H1 (cell line): ENCODE measurements at regions not wholly inside any gene's neighbourhood (a gene's known extent, or its start where the extent isn't known, plus 50 kb on each side); places are given as distances from the start of the nearest gene placed in this dataset.

Source experiments
- CTCF ChIA-PET: fragments of 300-600 bp; sonication (Branson Sonifier 250); formaldehyde crosslinking; loops from one replicate; lab custom pipeline; 2021; ENCODE audit not compliant: partially characterized antibody; lab: Charles Lee
- POLR2A ChIA-PET: fragments of 300-600 bp; sonication (Branson Sonifier 250); formaldehyde crosslinking; loops from one replicate; lab custom pipeline; 2021; ENCODE audit warnings: inconsistent platforms; ENCODE audit not compliant: partially characterized antibody; lab: Charles Lee
- DNase-seq, 2 experiments: peaks; one replicate each; pipeline versions ENCODE4 v3.0.0 to v3.0.0-alpha.2; 2010 to 2022; ENCODE audit warnings: low spot score in 2 of 2, low read depth in 1 of 2, mixed read lengths in 1 of 2
- FAIRE-seq: peaks from 2 replicates; lab custom pipeline; 2011; peaks lifted over from hg19 to GRCh38; lab: Jason Lieb, UNC
- H2AFZ ChIP-seq: 2 replicates; pipeline ENCODE4 v1.8.1; 2012; ENCODE audit warnings: low read length, inconsistent platforms
- H2AK5ac ChIP-seq: 2 replicates; pipeline ENCODE4 v1.6.1; 2013; ENCODE audit warnings: low read depth, low read length
- H2BK120ac ChIP-seq: replicated peaks from 2 replicates; pipeline ENCODE3; 2013; ENCODE audit warnings: low read depth, low read length, inconsistent platforms
- H2BK12ac ChIP-seq: 2 replicates; pipeline ENCODE4 v1.6.1; 2013; ENCODE audit warnings: low read depth, low read length
- H2BK15ac ChIP-seq: 2 replicates; pipeline ENCODE4 v1.6.1; 2013; ENCODE audit warnings: low read length
- H2BK20ac ChIP-seq: 2 replicates; pipeline ENCODE4 v1.6.1; 2013; ENCODE audit warnings: low read length
- H2BK5ac ChIP-seq: 2 replicates; pipeline ENCODE4 v1.6.1; 2013; ENCODE audit warnings: low read depth, low read length
- H3K14ac ChIP-seq: 2 replicates; pipeline ENCODE4 v1.6.1; 2013; ENCODE audit warnings: inconsistent platforms; ENCODE audit not compliant: insufficient read length
- H3K18ac ChIP-seq: 2 replicates; pipeline ENCODE4 v1.6.1; 2013; ENCODE audit warnings: low read length; ENCODE audit errors: extremely low read depth
- H3K23ac ChIP-seq: 2 replicates; pipeline ENCODE4 v1.6.1; 2013; ENCODE audit warnings: inconsistent platforms; ENCODE audit not compliant: insufficient read length
- H3K23me2 ChIP-seq: 2 replicates; pipeline ENCODE4 v1.6.1; 2013; ENCODE audit warnings: low read depth, low read length
- H3K27ac ChIP-seq: 2 replicates; pipeline ENCODE4 v1.6.1; 2011; ENCODE audit warnings: low read depth, low read length, inconsistent platforms
- H3K27me3 ChIP-seq, 4 experiments: replicated peaks in 1 of 4; 1 replicate in 1 of 4; 2 replicates in 3 of 4; pipeline versions ENCODE4 v1.6.1 to v1.8.1; 2011 to 2013; ENCODE audit warnings: low read length in 3 of 4, mild to moderate bottlenecking in 3 of 4, inconsistent platforms in 2 of 4, mixed read lengths in 2 of 4, moderate library complexity in 1 of 4; ENCODE audit not compliant: control insufficient read depth in 3 of 4, insufficient read depth in 3 of 4; ENCODE audit errors: extremely low read depth in 1 of 4
- H3K36me3 ChIP-seq, 4 experiments: 2 replicates each; pipeline versions ENCODE4 v1.6.1 to v1.8.1; 2011 to 2013; ENCODE audit warnings: mild to moderate bottlenecking in 4 of 4, low read length in 3 of 4, moderate library complexity in 2 of 4, control low read depth in 1 of 4, inconsistent platforms in 1 of 4; ENCODE audit not compliant: insufficient read depth in 4 of 4, control insufficient read depth in 2 of 4
- H3K4ac ChIP-seq: replicated peaks from 2 replicates; pipeline ENCODE3; 2013; ENCODE audit warnings: low read length, low read depth, mixed read lengths, inconsistent platforms; ENCODE audit not compliant: insufficient read length
- H3K4me1 ChIP-seq, 4 experiments: replicated peaks in 1 of 4; 1 replicate in 1 of 4; 2 replicates in 3 of 4; pipeline versions ENCODE4 v1.6.1 to v1.8.1; 2011 to 2013; ENCODE audit warnings: low read length in 3 of 4, inconsistent platforms in 2 of 4, mixed read lengths in 1 of 4; ENCODE audit not compliant: insufficient read depth in 4 of 4, control insufficient read depth in 3 of 4
- H3K4me2 ChIP-seq, 2 experiments: 2 replicates each; pipeline versions ENCODE4 v1.6.1 to v1.8.1; 2011 to 2013; ENCODE audit warnings: low read depth in 2 of 2, low read length in 2 of 2, control low read depth in 1 of 2, inconsistent platforms in 1 of 2, mild to moderate bottlenecking in 1 of 2; ENCODE audit not compliant: insufficient read depth in 1 of 2
- H3K4me3 ChIP-seq, 4 experiments: fragments of 200-600, 300-600 bp in 1 of 4; sonication (generic), shearing (Covaris generic), sonication (Bioruptor Twin) in 1 of 4; 2 replicates each; pipeline versions ENCODE4 v1.5.1 to v1.8.1; 2011 to 2016; ENCODE audit warnings: low read length in 4 of 4, low read depth in 3 of 4, control low read depth in 2 of 4, inconsistent platforms in 2 of 4, mild to moderate bottlenecking in 2 of 4, mixed read lengths in 1 of 4, moderate library complexity in 1 of 4; ENCODE audit not compliant: insufficient read depth in 2 of 4; ENCODE audit errors: extremely low read depth in 1 of 4
- H3K56ac ChIP-seq: replicated peaks from 2 replicates; pipeline ENCODE3; 2013; ENCODE audit warnings: low read depth, mild to moderate bottlenecking, mixed read lengths, low read length, inconsistent platforms; ENCODE audit not compliant: insufficient read length
- H3K79me1 ChIP-seq: 2 replicates; pipeline ENCODE4 v1.6.1; 2013; ENCODE audit warnings: low read depth, low read length, control low read depth
- H3K79me2 ChIP-seq, 2 experiments: 2 replicates each; pipeline versions ENCODE4 v1.6.1 to v1.8.1; 2012 to 2013; ENCODE audit warnings: low read length in 2 of 2, mild to moderate bottlenecking in 2 of 2, inconsistent platforms in 1 of 2; ENCODE audit not compliant: insufficient read depth in 2 of 2, control insufficient read depth in 1 of 2
- H3K9ac ChIP-seq, 4 experiments: replicated peaks in 1 of 4; 1 replicate in 1 of 4; 2 replicates in 3 of 4; pipeline versions ENCODE4 v1.6.1 to v1.8.1; 2011 to 2013; ENCODE audit warnings: low read depth in 3 of 4, low read length in 3 of 4, control low read depth in 2 of 4, mild to moderate bottlenecking in 2 of 4, moderate library complexity in 2 of 4, inconsistent platforms in 1 of 4; ENCODE audit errors: extremely low read depth in 1 of 4
- H3K9me3 ChIP-seq, 2 experiments: 2 replicates each; pipeline versions ENCODE4 v1.6.1 to v1.8.1; 2012 to 2013; ENCODE audit warnings: mild to moderate bottlenecking in 2 of 2, moderate library complexity in 2 of 2, control low read depth in 1 of 2, inconsistent platforms in 1 of 2, low read depth in 1 of 2, low read length in 1 of 2, mixed read lengths in 1 of 2; ENCODE audit not compliant: insufficient read depth in 2 of 2
- H4K20me1 ChIP-seq, 2 experiments: replicated peaks in 1 of 2; 2 replicates each; pipeline versions ENCODE3 to v1.8.1; 2011 to 2013; ENCODE audit warnings: inconsistent platforms in 2 of 2, low read length in 2 of 2, mild to moderate bottlenecking in 1 of 2; ENCODE audit not compliant: insufficient read depth in 2 of 2, control insufficient read depth in 1 of 2
- H4K5ac ChIP-seq: 2 replicates; pipeline ENCODE4 v1.6.1; 2013; ENCODE audit warnings: low read length, low read depth, mixed read lengths, inconsistent platforms; ENCODE audit not compliant: insufficient read length
- H4K8ac ChIP-seq: 2 replicates; pipeline ENCODE4 v1.8.0; 2013; ENCODE audit warnings: mild to moderate bottlenecking, moderate library complexity, low read length, inconsistent platforms; ENCODE audit not compliant: insufficient read depth; ENCODE audit errors: extremely low read depth
- H4K91ac ChIP-seq: replicated peaks from 2 replicates; pipeline ENCODE3; 2013; ENCODE audit warnings: low read length, mixed read lengths, inconsistent platforms; ENCODE audit not compliant: insufficient read length
- TEAD4 ChIP-seq: IDR thresholded peaks from 2 replicates; pipeline ENCODE4 v1.6.1; 2012; ENCODE audit warnings: low read depth, low read length, inconsistent platforms, mixed read lengths

GRCh38 chr12:88746386-88746785 lies 166.1 kb upstream of the KITLG start:
- FAIRE-seq (no peak), DNase-seq (no peak)
- Histone ChIP-seq H3K56ac (no peak overlapping the region), H3K14ac (no peak overlapping the region), H2AFZ (no peak overlapping the region), H3K9ac (no peak overlapping the region), H3K23me2 (no peaks in the 10 kb centered on the region), H2BK15ac (no peak overlapping the region), H4K8ac (no peak overlapping the region), H3K4me1 (peaks cover 0 to 4% (median 0%) of the 10 kb centered on the region in 4 experiments; a peak in 1 of 7 replicates), H3K79me1 (no peaks in the 10 kb centered on the region), H3K36me3 (no peaks in the 10 kb centered on the region), H3K27me3 (no peaks in the 10 kb centered on the region), H2BK5ac (no peak overlapping the region), H3K4me2 (no peak overlapping the region), H3K27ac (no peak overlapping the region), H4K20me1 (no peaks in the 10 kb centered on the region), H4K91ac (no peak overlapping the region), H4K5ac (no peak overlapping the region), H3K18ac (no peak overlapping the region), H3K79me2 (no peaks in the 10 kb centered on the region), H2AK5ac (no peak overlapping the region), H2BK120ac (no peak overlapping the region), H3K23ac (no peak overlapping the region), H3K4ac (no peak overlapping the region), H3K4me3 (no peak overlapping the region), H2BK12ac (no peak overlapping the region), H2BK20ac (no peak overlapping the region), H3K9me3 (no peaks in the 10 kb centered on the region)
- ChIA-PET CTCF (no interaction called here), POLR2A (no interaction called here)
- TF ChIP-seq TEAD4, result no peak
